ENCODE measurements at regions not wholly inside any gene's neighbourhood (a gene's known extent, or its start where the extent isn't known, plus 50 kb on each side); places are given as distances from the start of the nearest gene placed in this dataset.

DNA sequence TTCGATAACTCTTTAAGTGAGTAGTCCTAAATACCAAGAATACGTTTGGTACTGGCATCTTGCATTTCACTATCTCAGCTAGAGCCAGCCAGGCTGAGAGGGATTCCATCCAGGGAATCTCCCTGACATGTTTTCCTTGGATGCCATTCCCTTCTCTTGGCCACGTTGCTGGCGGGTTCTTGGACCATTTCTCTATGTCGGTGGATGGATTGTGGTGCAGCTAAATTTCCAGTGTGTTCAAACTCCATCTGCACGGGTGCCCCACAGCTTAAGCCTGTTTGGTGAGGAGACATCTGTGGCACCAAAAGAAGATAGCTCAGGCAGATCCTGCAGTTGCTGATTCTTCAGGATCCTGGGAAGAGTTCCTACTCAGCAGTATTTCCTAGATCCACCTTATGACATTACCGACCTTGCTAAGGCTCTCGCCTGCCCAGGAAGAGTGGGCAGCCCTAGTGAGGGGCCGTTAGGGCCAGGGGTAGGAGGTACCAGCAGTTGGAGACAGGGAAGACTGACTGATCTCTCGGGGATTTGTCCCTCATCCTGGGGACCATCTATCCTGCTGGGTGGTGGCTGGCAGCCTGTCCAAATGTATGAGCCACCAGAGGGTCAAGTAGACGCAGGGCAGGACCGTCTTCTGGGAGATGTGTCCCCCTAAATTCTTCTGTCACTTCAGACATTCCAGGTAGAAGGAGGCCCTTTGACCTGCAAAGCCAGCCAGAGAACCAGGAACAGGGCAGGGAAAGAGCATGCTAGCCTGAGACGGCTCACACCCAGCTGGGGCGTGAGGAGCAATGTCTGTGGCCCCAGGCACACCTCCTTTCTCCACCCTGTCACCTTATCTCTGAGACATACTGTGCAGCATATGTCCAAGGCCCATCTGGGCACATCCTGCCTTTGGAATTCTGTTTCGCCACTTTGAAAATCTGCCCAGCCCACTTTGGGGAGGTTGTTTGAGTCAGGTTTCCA lies 72.6 kb upstream of the CAPRIN2 start:
- DNase-seq = no peak

DNA sequence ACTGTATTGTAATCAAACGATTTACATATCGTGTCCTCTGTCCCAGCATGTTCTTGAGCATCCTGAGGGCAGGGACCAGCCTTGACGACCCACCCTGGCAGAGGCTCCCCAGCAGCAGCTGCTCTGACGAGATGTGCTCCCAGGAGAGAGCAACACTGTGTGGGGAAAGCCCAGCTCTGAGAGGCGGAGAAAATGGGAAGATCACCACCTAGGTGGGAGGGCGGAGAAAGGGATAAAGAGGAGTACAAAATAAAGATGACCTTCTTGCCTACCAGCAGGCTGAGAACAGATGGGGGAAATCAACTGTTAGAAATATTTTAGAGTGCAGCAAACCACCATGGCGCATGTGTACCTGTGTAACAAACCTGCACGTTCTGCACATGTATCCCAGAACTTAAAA lies 71.5 kb upstream of the CAPRIN2 start:
- no peak for DNase-seq

DNA sequence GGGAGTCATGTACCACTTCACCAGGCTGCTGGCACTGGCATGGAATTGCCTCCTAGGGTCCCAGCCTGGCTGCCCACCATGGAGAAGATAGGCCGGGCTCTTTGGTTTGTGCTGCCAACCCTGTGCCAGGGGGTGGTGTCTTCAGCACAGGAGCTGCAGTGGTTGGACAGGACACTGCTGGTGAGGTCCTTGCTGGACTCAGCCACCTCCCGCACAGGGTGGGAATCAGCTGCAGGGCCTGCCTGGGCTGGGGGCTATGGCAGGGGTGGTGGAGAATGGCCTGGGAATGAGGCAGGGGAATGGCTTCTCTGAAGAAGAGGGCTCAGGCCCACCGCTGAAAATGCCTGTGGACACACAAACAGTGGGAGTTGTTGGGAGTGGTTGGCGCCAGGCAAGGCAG lies 70.6 kb upstream of the CAPRIN2 start:
- no peak for DNase-seq

DNA sequence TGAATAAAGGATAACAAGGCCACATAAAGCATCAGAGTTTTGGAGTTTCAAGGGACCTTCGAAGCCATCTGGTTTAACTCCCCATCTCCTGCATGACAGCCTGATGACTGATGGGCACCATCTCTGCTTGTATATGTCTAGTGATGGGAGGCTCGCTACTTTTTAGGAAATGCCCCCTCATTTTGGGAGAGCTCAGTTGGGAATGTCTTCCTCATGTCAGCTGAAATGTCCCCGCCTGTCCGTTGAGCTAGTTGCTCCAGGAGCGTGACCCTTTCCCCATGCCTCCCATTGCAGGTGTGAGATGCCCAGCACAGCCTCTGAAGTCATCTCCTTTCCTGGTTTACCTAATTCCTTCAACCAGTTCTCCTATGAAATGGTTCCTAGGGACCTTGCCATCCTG lies 69.6 kb upstream of the CAPRIN2 start:
- no peak for DNase-seq

DNA sequence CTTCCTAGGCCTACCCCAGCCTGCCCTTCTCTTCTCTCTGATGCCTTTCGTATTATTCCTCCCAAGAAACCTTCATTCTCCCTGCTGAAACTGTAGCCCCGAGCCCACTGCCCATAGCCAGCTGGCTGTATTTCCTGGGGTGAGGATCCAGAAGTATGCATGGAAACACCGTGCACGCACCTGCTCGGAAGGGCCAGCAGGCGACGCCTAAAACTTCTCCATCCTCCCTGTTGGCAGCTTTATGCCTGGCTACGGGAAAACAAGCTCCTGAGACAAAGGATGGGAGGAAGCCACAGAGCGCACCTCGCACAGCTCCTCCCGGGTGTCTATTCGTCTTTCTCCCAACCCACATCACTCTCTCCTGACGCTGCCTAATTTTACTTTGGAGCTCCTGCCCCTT lies 69.0 kb upstream of the CAPRIN2 start:
- no peak for DNase-seq

DNA sequence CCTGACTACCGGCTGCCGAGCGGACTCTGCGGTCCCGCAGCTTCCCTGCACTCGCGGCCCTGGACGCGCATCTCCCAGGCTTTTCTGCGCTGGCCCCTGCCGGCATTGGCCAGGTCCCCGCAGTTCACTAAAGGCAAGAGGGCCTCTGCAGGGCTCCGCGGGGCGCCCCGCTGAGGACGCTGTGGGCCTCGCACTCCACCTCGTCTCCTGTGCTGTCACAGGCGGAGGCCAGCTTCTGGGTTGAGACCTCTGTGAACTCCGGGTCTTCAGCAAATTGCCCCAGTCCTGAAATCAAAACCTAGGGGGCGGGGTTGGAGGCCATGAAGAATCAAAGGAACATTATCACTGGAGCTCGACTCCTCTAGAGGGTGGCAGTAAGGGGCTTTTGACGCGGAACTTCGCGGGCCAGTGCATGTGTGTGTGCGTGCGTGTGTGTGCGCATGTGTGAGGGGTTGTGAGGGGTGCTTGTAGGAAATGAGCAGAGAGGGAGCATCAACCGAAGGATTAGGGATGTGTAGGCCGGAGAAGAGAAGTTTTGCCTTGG lies 68.5 kb upstream of the CAPRIN2 start:
- DNase-seq = no peak

DNA sequence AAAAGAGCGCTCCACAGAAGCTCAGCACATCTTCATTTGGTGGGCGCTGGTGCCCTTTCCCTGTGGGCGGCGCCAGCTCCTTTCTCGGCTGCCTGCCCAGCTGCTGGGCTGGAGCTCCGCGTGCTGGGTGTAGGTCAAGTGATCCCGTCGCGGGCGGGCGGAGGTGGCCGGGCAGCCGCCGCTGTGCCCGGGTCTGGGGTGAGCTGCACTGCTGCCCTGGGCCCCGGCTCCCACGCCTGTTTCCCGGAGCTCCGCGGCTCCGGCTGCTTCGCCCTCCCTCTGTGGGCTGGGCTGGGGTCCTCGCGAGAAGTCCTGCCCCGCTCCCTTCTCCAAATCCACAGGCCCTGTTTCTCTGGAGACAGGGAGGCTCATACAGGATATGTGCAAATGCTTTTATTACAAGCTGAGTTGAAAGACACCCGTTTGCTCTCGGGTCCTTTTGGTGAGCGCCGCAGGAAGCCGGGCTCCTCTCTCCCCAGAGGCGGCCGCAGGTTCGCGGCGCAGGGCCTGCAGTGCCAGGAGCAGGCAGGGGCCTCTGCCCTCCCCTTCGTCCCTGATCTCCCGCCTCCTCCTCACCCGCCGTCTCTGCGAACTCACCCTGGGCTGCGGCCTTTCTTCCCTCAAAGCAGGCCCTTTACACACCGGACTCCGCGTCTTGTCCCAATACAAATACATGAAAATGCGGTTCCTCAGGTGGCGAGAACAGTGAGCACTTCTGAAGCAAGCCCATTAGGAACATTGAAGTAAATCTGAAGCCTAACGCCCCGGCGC lies 67.8 kb upstream of the CAPRIN2 start:
- peak; percentile 7 for DNase-seq

DNA sequence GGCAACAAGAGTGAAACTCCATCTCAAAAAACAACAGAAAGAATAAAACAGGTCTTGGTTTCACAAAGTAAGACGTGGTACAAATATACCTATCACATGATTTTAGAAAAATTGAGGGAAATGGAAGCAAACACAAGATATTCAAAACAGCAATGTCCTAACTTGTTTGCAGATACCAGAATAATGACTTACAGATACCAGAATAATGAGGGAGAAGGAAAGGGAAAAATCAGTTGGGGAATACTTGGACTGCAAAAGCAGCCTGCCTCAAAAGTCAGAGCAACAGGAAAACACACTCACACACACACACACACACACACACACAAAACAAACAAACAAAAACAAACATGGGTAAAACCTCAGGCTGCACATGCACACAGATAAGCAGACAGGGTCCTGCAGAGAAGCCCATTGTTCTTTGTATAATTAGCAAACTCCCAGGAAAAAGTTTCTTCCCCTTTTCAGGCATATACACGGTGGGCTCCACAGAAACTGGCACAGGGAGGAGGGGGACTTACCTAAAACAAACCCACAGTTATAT lies 65.7 kb upstream of the CAPRIN2 start:
- no peak for DNase-seq

DNA sequence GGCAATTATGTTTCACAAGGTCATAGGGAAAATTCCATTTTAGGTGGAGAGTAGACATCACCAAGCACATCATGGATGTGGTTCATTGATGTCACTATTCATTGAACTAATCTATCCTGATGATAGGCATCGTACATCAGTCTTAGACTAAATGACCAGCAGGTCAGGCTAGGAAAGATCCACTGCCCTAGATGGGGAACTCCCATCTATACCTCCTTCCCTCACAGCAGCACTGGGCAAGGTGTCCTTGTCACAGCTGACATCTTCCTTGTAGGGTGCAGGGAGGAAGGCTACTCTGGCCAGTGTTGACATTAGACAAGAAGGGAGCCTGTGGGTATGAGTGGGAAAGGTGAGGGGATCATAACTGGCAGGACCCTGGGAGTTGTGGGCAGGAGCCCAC lies 63.8 kb upstream of the CAPRIN2 start:
- DNase-seq = no peak

DNA sequence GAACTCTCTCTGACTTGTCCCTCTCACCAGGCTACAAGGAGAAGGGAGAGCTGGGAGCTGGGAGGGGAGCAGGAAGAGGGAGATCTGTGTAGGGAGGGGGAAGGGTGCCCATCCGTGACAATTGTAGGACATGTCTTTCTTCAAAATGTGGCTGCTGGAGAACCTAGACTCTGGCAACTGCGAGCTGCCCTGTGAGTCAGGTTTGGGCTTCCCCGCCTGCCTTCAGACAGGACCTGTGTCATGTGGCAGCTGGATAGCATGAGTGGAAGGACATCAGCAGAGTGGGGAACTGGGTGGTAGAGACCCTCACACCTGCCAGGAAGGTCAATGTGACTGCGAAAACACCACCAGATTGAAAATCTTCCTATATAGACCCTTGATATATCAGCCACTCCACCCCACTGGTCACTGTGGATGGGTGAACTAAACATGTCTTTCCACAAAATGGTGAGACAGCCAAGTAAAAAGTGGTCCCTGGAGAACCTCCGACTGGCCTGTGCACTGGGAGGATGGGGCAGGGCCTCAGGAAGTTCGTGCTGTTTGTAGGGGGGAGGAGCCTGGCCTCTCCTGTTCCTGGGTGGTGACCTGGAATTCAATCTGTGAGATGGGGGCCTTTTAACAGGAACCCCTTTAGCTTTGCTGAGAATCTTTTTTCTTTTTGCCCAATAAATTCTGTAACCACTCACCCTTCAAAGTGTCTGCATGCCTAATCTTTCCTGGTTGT lies 62.2 kb upstream of the CAPRIN2 start:
- DNase-seq = no peak

DNA sequence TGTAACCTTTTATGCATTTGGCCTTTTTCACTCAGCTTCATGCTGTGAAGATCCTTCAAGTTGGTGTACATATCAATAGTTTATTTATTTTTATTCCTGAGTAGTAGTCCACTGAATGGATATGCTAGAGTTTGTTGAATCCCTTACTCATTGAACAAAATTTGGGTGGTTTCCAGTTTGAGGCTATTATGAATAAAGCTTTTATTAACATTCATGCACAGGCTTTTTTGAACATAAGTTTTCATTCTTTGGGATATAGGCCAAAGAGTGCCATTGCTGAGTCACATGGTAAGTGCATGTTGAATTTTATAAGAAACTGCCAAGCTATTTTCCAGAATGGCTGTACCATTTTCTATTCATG lies 59.5 kb upstream of the CAPRIN2 start:
- DNase-seq = no peak

DNA sequence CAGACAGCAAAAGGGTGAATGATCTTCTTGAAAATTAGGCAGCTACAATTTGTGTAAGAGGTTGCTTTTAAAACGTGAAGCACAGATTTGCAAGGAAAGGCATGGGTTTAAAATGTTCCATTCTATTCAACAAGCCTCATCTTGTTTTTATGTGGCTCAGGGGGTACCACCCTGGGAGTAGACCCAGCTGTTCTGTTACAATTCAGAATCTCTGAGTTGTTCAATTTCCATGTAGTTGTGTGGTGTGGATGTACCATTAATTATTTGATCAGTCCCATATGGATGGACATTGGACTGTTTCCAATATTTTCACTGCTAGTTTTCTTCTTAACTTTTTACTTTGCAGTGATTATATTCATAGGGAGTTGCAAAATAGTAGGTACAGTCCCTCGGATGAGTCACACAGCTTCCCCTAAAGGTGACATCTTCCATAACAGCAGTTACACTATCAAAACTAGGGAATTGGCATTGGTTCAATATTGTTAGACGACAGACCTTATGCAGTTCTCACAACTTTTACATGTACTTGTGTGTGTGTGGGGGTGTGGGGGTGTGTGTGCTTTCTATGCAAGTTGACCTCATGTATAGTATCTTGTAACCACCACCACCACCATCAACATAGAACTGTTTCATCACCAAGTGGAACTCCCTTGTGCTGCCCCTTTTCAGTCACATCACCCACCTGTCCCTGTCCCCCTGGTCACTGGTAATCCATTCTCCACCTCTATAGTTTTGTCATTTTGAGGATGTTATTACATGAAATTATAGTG lies 59.0 kb upstream of the CAPRIN2 start:
- DNase-seq = no peak

DNA sequence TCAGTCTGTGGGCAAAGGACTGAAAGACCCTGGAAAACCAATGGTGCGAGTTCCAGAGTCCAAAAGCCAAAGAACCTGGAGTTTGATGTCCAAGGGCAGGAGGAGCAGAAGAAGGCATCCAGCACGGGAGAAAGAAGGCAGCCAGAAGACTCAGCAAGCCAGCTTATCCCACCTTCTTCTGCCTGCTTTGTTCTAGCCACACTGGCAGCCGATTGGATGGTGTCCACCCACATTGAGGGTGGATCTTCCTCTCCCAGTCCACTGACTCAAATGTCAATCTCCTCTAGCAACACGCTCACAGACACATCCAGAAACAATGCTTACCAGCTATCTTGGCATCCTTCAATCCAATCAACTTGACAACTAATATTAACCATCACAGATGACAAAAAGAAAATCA lies 57.2 kb upstream of the CAPRIN2 start:
- DNase-seq = no peak

DNA sequence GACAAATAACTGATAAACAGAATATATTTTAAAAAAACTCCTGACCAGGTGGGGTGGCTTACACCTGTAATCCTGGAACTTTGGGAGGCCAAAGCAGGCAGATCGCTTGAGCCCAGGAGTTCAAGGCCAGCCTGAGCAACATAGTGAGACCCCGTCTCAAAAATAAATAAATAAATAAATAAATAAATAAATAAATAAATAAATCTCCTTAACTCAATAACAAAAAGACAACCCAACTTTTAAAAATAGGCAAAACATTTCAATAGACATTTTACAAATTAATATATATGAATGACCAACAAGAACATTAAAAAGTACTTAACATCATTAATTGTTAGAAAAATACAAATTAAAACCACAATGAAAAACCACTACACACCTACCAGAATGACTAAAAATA lies 56.2 kb upstream of the CAPRIN2 start:
- DNase-seq = no peak

DNA sequence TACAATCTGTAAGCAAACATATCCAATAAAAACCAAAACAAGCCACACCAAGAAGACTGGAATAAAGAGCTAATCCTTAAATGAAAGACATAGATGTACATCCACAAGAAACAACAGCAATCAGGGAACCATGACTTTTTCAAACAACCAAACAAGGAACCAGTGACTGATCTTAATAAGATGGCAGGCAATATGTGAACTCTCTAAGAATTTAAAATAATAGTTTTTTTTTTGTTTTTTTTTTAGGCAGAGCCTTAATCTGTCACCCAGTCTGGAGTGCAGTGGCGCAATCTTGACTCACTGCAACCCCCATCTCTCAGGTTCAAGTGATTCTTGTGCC lies 52.9 kb upstream of the CAPRIN2 start:
- DNase-seq = no peak

DNA sequence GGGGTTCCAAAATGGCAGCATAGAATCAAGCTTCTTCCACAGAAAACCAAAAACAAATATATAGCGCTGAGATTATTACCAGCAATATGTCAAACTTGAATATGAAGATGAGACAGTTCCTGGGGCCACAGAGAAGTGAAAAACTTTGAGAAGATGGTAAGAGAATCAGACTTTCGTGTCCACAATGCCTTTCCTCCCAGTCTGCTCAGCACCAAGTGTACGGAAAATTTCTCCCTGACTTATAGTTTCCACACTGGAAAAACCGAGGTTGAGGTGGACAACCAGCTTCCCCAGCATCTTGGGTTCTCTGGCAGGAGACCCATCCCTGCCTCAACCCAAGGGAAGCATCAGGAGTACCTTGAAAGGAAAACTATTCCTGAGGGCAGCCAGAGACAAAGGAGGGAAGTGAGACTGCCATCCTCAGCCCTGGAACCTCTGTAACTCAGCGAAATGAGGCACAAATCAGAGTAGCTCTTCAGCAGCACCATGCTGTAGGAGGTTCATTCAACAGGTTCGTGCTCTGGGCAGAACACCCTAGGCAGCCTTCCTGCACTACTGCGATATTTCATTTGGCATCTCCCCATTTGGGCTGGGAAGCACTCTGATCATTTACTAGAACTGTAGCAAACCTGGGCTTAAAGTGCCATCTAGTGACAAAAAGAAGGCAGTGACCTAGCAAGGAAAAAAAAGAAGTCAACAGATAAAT lies 52.4 kb upstream of the CAPRIN2 start:
- DNase-seq = peak; percentile 77

DNA sequence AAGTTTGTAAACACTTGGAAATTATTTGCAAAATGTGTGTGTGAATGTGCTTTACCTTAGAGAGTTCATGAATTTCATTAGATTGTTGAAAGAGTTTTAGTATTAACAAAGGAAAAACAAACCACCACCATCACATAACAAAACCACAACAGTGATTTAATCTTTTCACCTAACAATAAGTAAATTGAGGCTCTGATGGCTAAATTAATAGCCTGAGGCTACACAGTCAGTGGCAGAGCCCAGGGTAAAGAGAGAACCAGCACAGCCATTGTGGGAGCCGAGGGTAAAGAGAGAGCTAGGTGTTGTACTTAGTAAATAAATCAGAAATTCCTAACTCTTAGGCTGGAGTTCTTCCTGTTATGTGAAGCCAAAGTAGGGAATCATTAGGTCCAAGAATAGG lies 51.2 kb upstream of the CAPRIN2 start:
- no peak for DNase-seq
